Osteoblast (primary cell): ENCODE measurements at regions not wholly inside any gene's neighbourhood (a gene's known extent, or its start where the extent isn't known, plus 50 kb on each side); places are given as distances from the start of the nearest gene placed in this dataset.

Experiments used
- DNase-seq: peaks from one replicate; pipeline ENCODE4 v3.0.0; 2011; ENCODE audit warnings: low spot score, mixed read lengths; ENCODE audit not compliant: insufficient read length; ENCODE audit errors: missing footprints
- H2AFZ ChIP-seq: 2 replicates; pipeline ENCODE4 v1.6.0; 2011; ENCODE audit warnings: mild to moderate bottlenecking, low read length
- H3K27ac ChIP-seq: 2 replicates; pipeline ENCODE4 v1.5.1; 2011; ENCODE audit warnings: mild to moderate bottlenecking, low read depth, low read length, moderate library complexity
- H3K27me3 ChIP-seq: 2 replicates; pipeline ENCODE4 v1.6.0; 2012; ENCODE audit warnings: mild to moderate bottlenecking, control low read depth, inconsistent platforms, low read length, moderate library complexity; ENCODE audit not compliant: insufficient read depth
- H3K36me3 ChIP-seq: 2 replicates; pipeline ENCODE4 v1.5.1; 2011; ENCODE audit warnings: mild to moderate bottlenecking, low read length, control low read depth, moderate library complexity; ENCODE audit not compliant: insufficient read depth
- H3K4me1 ChIP-seq: 2 replicates; pipeline ENCODE4 v1.5.1; 2011; ENCODE audit warnings: mild to moderate bottlenecking, low read length, control low read depth, moderate library complexity; ENCODE audit not compliant: insufficient read depth
- H3K4me2 ChIP-seq: 2 replicates; pipeline ENCODE4 v1.6.0; 2011; ENCODE audit warnings: mild to moderate bottlenecking, low read length; ENCODE audit not compliant: insufficient read depth
- H3K4me3 ChIP-seq: fragments of 200-600 bp; sonication (generic); 3 replicates; pipeline ENCODE4 v1.5.1; 2012; ENCODE audit warnings: mild to moderate bottlenecking, low read length, inconsistent platforms; ENCODE audit not compliant: insufficient read depth
- H3K79me2 ChIP-seq: 2 replicates; pipeline ENCODE4 v1.6.0; 2012; ENCODE audit warnings: mild to moderate bottlenecking, low read length, control low read depth, inconsistent platforms; ENCODE audit not compliant: insufficient read depth
- H3K9me3 ChIP-seq: 2 replicates; pipeline ENCODE4 v1.5.1; 2011; ENCODE audit warnings: low read depth, low read length, control low read depth
- H4K20me1 ChIP-seq: 2 replicates; pipeline ENCODE4 v1.6.0; 2012; ENCODE audit warnings: mild to moderate bottlenecking, low read length, control low read depth; ENCODE audit not compliant: insufficient read depth
- TF ChIP-seq, protein P1 (sequence below): IDR thresholded peaks from 2 replicates; pipeline ENCODE4 v1.5.1; 2011; ENCODE audit warnings: mild to moderate bottlenecking, low read depth, low read length, moderate library complexity; ENCODE audit errors: extremely low read depth

DNA sequence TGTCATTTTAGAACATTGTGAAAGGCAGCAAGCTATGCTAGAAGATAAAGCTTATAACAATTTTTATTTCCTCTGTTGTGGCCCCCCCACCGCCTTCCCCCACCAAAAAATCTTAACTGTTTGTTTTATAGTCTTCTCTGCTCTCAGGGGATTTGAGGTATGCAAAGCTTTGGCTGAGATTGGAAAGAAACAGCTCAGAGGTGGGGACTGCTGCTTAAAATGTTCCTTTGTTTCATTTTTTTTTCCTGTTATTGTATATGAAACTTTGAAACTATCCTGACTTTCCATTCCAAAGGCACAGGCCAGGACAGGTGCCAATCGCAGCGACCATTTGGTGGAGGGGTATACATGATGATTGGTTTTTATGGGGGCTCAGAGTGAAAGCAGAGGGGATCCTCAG, 114.7 kb upstream of the PHACTR1 start:
- H3K4me2 ChIP-seq: peak overlapping the region; percentile 17
- no peaks in the 10 kb centered on the region for H4K20me1 ChIP-seq
- no peak overlapping the region for H2AFZ ChIP-seq
- no peak overlapping the region for H3K27ac ChIP-seq
- DNase-seq: no peak
- no peaks in the 10 kb centered on the region for H3K36me3 ChIP-seq
- peaks cover 12% of the 10 kb centered on the region for H3K4me1 ChIP-seq
- no peak overlapping the region for H3K4me3 ChIP-seq
- TF ChIP-seq, protein P1, sequence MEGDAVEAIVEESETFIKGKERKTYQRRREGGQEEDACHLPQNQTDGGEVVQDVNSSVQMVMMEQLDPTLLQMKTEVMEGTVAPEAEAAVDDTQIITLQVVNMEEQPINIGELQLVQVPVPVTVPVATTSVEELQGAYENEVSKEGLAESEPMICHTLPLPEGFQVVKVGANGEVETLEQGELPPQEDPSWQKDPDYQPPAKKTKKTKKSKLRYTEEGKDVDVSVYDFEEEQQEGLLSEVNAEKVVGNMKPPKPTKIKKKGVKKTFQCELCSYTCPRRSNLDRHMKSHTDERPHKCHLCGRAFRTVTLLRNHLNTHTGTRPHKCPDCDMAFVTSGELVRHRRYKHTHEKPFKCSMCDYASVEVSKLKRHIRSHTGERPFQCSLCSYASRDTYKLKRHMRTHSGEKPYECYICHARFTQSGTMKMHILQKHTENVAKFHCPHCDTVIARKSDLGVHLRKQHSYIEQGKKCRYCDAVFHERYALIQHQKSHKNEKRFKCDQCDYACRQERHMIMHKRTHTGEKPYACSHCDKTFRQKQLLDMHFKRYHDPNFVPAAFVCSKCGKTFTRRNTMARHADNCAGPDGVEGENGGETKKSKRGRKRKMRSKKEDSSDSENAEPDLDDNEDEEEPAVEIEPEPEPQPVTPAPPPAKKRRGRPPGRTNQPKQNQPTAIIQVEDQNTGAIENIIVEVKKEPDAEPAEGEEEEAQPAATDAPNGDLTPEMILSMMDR: no peak
- H3K27me3 ChIP-seq: no peaks in the 10 kb centered on the region
- no peaks in the 10 kb centered on the region for H3K9me3 ChIP-seq
- H3K79me2 ChIP-seq: no peaks in the 10 kb centered on the region

DNA sequence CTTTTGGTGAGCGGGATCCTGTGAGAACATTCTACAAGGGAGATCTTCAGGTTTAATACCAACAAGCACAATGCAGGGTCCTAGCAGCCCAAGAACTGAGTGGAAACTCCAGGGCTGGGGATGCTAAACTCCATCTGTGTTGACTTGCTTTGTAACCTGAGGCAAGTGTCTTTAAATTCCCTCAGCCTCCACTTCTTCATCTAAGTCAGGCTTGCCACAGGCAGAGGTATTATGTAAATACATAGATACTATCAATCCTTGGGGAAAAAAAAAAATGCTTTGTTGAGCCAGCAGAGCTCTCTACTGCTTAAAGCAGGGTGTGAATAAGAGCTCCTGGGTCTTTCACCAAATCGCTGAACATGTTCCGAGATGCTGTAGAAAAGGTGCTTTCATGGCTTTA, 114.2 kb upstream of the PHACTR1 start:
- no peak overlapping the region for H3K4me2 ChIP-seq
- H3K27me3 ChIP-seq: no peaks in the 10 kb centered on the region
- H3K79me2 ChIP-seq: no peaks in the 10 kb centered on the region
- H3K27ac ChIP-seq: no peak overlapping the region
- H3K9me3 ChIP-seq: no peaks in the 10 kb centered on the region
- DNase-seq: no peak
- H3K4me1 ChIP-seq: peaks cover 12% of the 10 kb centered on the region
- H4K20me1 ChIP-seq: no peaks in the 10 kb centered on the region
- H3K36me3 ChIP-seq: no peaks in the 10 kb centered on the region
- no peak overlapping the region for H3K4me3 ChIP-seq
- no peak overlapping the region for H2AFZ ChIP-seq
- TF ChIP-seq, protein P1: no peak

DNA sequence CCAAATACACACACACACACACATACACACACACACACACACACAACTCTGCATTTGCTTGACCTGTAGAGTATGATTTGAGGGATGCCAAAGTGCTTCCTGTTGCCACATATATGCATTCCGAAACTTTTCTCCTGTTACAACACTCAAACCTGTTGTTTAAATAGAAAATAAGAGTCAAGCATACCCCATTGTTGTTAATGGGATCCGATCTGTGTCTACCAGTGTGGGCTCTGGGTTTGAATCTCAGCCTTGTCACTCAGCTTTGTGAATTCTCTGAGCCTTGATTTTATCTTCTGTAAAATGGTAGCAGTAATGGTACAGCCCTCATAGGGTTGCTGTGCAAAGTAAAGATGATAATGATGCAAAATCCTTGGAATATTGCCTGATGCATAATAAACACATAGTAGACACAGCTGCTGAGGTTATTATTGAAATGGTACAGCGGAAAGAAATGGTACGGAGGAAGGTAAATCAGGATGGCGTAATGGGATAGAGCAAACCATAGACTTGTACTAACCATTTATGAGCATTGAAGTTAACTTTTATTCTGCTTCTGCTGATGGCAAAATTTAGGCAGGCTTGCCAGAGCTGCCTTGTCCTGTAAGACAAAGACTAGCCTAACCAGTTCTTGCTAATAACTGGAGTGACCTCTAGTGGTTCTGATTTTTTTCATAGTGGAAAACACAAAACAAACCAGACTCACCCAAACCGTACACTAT, 113.5 kb upstream of the PHACTR1 start:
- TF ChIP-seq, protein P1: peak; percentile 63
- H3K27me3 ChIP-seq: no peaks in the 10 kb centered on the region

DNA sequence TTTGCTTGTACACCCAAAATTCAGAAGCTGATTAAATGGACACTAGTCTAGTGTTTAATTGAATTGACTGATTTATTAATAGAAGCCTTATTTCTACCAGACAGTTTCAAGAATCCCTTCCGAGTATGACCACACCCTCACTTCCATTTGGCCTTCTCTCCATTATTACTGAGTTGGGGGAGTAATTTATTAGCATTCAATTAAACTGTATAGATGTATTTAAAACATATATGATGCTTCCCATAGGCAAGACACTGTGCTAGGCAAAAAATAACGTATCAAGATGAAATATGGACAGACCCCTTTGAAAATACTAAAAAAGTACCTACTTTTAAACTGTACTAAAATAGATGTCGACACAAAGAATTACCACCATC, 112.9 kb upstream of the PHACTR1 start:
- Histone ChIP-seq H3K9me3 (no peaks in the 10 kb centered on the region), H3K4me1 (peaks cover 18% of the 10 kb centered on the region), H3K4me3 (no peak overlapping the region), H3K27me3 (no peaks in the 10 kb centered on the region), H3K27ac (no peak overlapping the region), H3K36me3 (no peaks in the 10 kb centered on the region), H3K79me2 (no peaks in the 10 kb centered on the region), H3K4me2 (no peak overlapping the region), H4K20me1 (no peaks in the 10 kb centered on the region), H2AFZ (no peak overlapping the region)
- TF ChIP-seq, protein P1: no peak
- DNase-seq: no peak

More for the DNA sequence above, 113.5 kb upstream of the PHACTR1 start:
- Histone ChIP-seq H3K4me2 (no peak overlapping the region), H3K4me1 (peaks cover 13% of the 10 kb centered on the region), H3K9me3 (no peaks in the 10 kb centered on the region), H3K36me3 (no peaks in the 10 kb centered on the region), H3K79me2 (no peaks in the 10 kb centered on the region), H4K20me1 (no peaks in the 10 kb centered on the region), H2AFZ (no peak overlapping the region), H3K27ac (no peak overlapping the region), H3K4me3 (no peak overlapping the region)
- DNase-seq: no peak
